ENCODE measurements at regions not wholly inside any gene's neighbourhood (a gene's known extent, or its start where the extent isn't known, plus 50 kb on each side); places are given as distances from the start of the nearest gene placed in this dataset.

- Histone ChIP-seq H3K27me3 (replicated peaks; ENCODE audit: control insufficient read depth, insufficient read depth, low read length) (no peaks in the 10 kb centered on the region; the same call in 1 of the 2 replicates), H3K4me3 (replicated peaks; ENCODE audit: low read depth, low read length) (no peak overlapping the region), H3K36me3 (ENCODE audit: control insufficient read depth, insufficient read depth, low read length) (no peaks in the 10 kb centered on the region)
- TF ChIP-seq CTCF (IDR thresholded peaks at IDR 0.05; ENCODE audit: insufficient read depth, low read length, poor library complexity, severe bottlenecking) = no peak
- no peak for DNase-seq (ENCODE audit: extremely low read depth, insufficient read length)
Measured at GRCh38 chr18:70507970-70508369, 219.1 kb downstream of the SOCS6 start.

GRCh38 chr18:70506511-70506910 lies 217.7 kb downstream of the SOCS6 start:
- Histone ChIP-seq H3K27me3 (replicated peaks; ENCODE audit: control insufficient read depth, insufficient read depth, low read length) (no peaks in the 10 kb centered on the region; the same call in 1 of the 2 replicates), H3K36me3 (ENCODE audit: control insufficient read depth, insufficient read depth, low read length) (no peaks in the 10 kb centered on the region), H3K4me3 (replicated peaks; ENCODE audit: low read depth, low read length) (no peak overlapping the region)
- DNase-seq (ENCODE audit: extremely low read depth, insufficient read length) = no peak
- no peak for TF ChIP-seq CTCF (IDR thresholded peaks at IDR 0.05; ENCODE audit: insufficient read depth, low read length, poor library complexity, severe bottlenecking)

GRCh38 chr18:70503060-70503459 lies 214.2 kb downstream of the SOCS6 start:
- Histone ChIP-seq H3K36me3 (ENCODE audit: control insufficient read depth, insufficient read depth, low read length) (no peaks in the 10 kb centered on the region), H3K27me3 (replicated peaks; ENCODE audit: control insufficient read depth, insufficient read depth, low read length) (no peaks in the 10 kb centered on the region; the same call in 1 of the 2 replicates), H3K4me3 (replicated peaks; ENCODE audit: low read depth, low read length) (no peak overlapping the region)
- DNase-seq (ENCODE audit: extremely low read depth, insufficient read length) = no peak
- TF ChIP-seq CTCF (IDR thresholded peaks at IDR 0.05; ENCODE audit: insufficient read depth, low read length, poor library complexity, severe bottlenecking) = no peak

GRCh38 chr18:70501358-70501757 lies 212.5 kb downstream of the SOCS6 start:
- no peak for TF ChIP-seq CTCF (IDR thresholded peaks at IDR 0.05; ENCODE audit: insufficient read depth, low read length, poor library complexity, severe bottlenecking)
- Histone ChIP-seq H3K27me3 (replicated peaks; ENCODE audit: control insufficient read depth, insufficient read depth, low read length) (no peaks in the 10 kb centered on the region), H3K36me3 (ENCODE audit: control insufficient read depth, insufficient read depth, low read length) (no peaks in the 10 kb centered on the region), H3K4me3 (replicated peaks; ENCODE audit: low read depth, low read length) (no peak overlapping the region)
- no peak for DNase-seq (ENCODE audit: extremely low read depth, insufficient read length)

- Histone ChIP-seq H3K27me3 (replicated peaks; ENCODE audit: control insufficient read depth, insufficient read depth, low read length) (no peaks in the 10 kb centered on the region), H3K36me3 (ENCODE audit: control insufficient read depth, insufficient read depth, low read length) (no peaks in the 10 kb centered on the region), H3K4me3 (replicated peaks; ENCODE audit: low read depth, low read length) (no peak overlapping the region)
- no peak for TF ChIP-seq CTCF (IDR thresholded peaks at IDR 0.05; ENCODE audit: insufficient read depth, low read length, poor library complexity, severe bottlenecking)
- no peak for DNase-seq (ENCODE audit: extremely low read depth, insufficient read length)
Measured at GRCh38 chr18:70500748-70501147, 211.9 kb downstream of the SOCS6 start.

- H3K4me3 ChIP-seq (replicated peaks; ENCODE audit: low read depth, low read length) = peak overlapping the region; percentile 39
- no peaks in the 10 kb centered on the region for H3K36me3 ChIP-seq (ENCODE audit: control insufficient read depth, insufficient read depth, low read length)
- no peaks in the 10 kb centered on the region for H3K27me3 ChIP-seq (replicated peaks; ENCODE audit: control insufficient read depth, insufficient read depth, low read length)
- peak; percentile 27 for TF ChIP-seq CTCF (IDR thresholded peaks at IDR 0.05; ENCODE audit: insufficient read depth, low read length, poor library complexity, severe bottlenecking)
- peak; percentile 46 for DNase-seq (ENCODE audit: extremely low read depth, insufficient read length)
Measured at GRCh38 chr18:70499218-70499691, 210.4 kb downstream of the SOCS6 start.
